ENCODE measurements at regions not wholly inside any gene's neighbourhood (a gene's known extent, or its start where the extent isn't known, plus 50 kb on each side); places are given as distances from the start of the nearest gene placed in this dataset.

GRCh38 chr18:73778032-73778359 is 369.6 kb downstream of the FBXO15 start:
- no peaks in the 10 kb centered on the region for H3K9me3 ChIP-seq
- no peak for ATAC-seq
- peaks cover 7% of the 10 kb centered on the region for H3K27me3 ChIP-seq
- no peaks in the 10 kb centered on the region for H3K36me3 ChIP-seq
- no peak overlapping the region for H3K4me3 ChIP-seq
- no peak overlapping the region for H3K27ac ChIP-seq
- H3K4me1 ChIP-seq: no peaks in the 10 kb centered on the region
- WGBS, 2 donors (ENCODE audit: low coverage in 1 of 2): 42 to 50% methylated on average over 2 of the region's 2 CpGs
- TF ChIP-seq EP300 (IDR thresholded peaks at IDR 0.05) (no peak), POLR2AphosphoS5 (IDR thresholded peaks at IDR 0.05) (no peak)

- Histone ChIP-seq H3K4me1 (no peaks in the 10 kb centered on the region), H3K9me3 (no peaks in the 10 kb centered on the region), H3K36me3 (no peaks in the 10 kb centered on the region), H3K4me3 (no peak overlapping the region), H3K27me3 (peaks cover 2% of the 10 kb centered on the region), H3K27ac (no peak overlapping the region)
- WGBS, 2 donors (ENCODE audit: low coverage in 1 of 2): 43 to 46% methylated on average over 1 of the region's 1 CpG
- no peak for TF ChIP-seq POLR2A (IDR thresholded peaks at IDR 0.05)
- TF ChIP-seq EP300 (IDR thresholded peaks at IDR 0.05): no peak
- ATAC-seq: no peak
Observed at GRCh38 chr18:73777356-73778031, 370.1 kb downstream of the FBXO15 start.

- Histone ChIP-seq H3K27ac (no peak overlapping the region), H3K4me1 (no peaks in the 10 kb centered on the region), H3K4me3 (no peak overlapping the region), H3K9me3 (no peaks in the 10 kb centered on the region), H3K36me3 (no peaks in the 10 kb centered on the region), H3K27me3 (no peaks in the 10 kb centered on the region)
- no peak for ATAC-seq
- WGBS, 2 donors (ENCODE audit: low coverage in 1 of 2): 58 to 84% methylated on average over 15 to 17 of the region's 17 CpGs
- TF ChIP-seq POLR2A (IDR thresholded peaks at IDR 0.05): no peak
- no peak for TF ChIP-seq CTCF (IDR thresholded peaks at IDR 0.05)
- TF ChIP-seq POLR2AphosphoS5 (IDR thresholded peaks at IDR 0.05): no peak
- no peak for TF ChIP-seq EP300 (IDR thresholded peaks at IDR 0.05)
Observed at GRCh38 chr18:73774811-73775509, 372.7 kb downstream of the FBXO15 start.

- ATAC-seq: no peak
- TF ChIP-seq POLR2A (IDR thresholded peaks at IDR 0.05) (no peak), CTCF (IDR thresholded peaks at IDR 0.05) (no peak), EP300 (IDR thresholded peaks at IDR 0.05) (no peak), POLR2AphosphoS5 (IDR thresholded peaks at IDR 0.05) (no peak)
- no peaks in the 10 kb centered on the region for H3K4me1 ChIP-seq
- WGBS, 2 donors (ENCODE audit: low coverage in 1 of 2): 76% methylated on average over 3 of the region's 6 CpGs; no CpG with 5 or more reads in 1 of the 2 donors
- H3K27me3 ChIP-seq: no peaks in the 10 kb centered on the region
- no peak overlapping the region for H3K4me3 ChIP-seq
- H3K27ac ChIP-seq: no peak overlapping the region
- H3K9me3 ChIP-seq: no peaks in the 10 kb centered on the region
- H3K36me3 ChIP-seq: no peaks in the 10 kb centered on the region
Observed at GRCh38 chr18:73768043-73768442, 379.6 kb downstream of the FBXO15 start.

- no peak for TF ChIP-seq POLR2AphosphoS5 (IDR thresholded peaks at IDR 0.05)
- no peak for TF ChIP-seq CTCF (IDR thresholded peaks at IDR 0.05)
- H3K4me3 ChIP-seq: no peak overlapping the region
- no peaks in the 10 kb centered on the region for H3K4me1 ChIP-seq
- H3K27ac ChIP-seq: no peak overlapping the region
- no peak for ATAC-seq
- no peaks in the 10 kb centered on the region for H3K36me3 ChIP-seq
- 37 to 50% methylated on average over 4 to 8 of the region's 8 CpGs for WGBS, 2 donors (ENCODE audit: low coverage in 1 of 2)
- H3K27me3 ChIP-seq: no peaks in the 10 kb centered on the region
- H3K9me3 ChIP-seq: no peaks in the 10 kb centered on the region
Observed at GRCh38 chr18:73766910-73767515, 380.6 kb downstream of the FBXO15 start.

- WGBS, 2 donors (ENCODE audit: low coverage in 1 of 2): 73 to 83% methylated on average over 2 of the region's 2 CpGs
- Histone ChIP-seq H3K9me3 (no peaks in the 10 kb centered on the region), H3K4me3 (no peak overlapping the region), H3K27me3 (no peaks in the 10 kb centered on the region), H3K4me1 (no peaks in the 10 kb centered on the region), H3K27ac (no peak overlapping the region), H3K36me3 (no peaks in the 10 kb centered on the region)
- TF ChIP-seq POLR2A (IDR thresholded peaks at IDR 0.05): no peak
- TF ChIP-seq POLR2AphosphoS5 (IDR thresholded peaks at IDR 0.05): no peak
- no peak for TF ChIP-seq EP300 (IDR thresholded peaks at IDR 0.05)
- no peak for TF ChIP-seq CTCF (IDR thresholded peaks at IDR 0.05)
- no peak for ATAC-seq
Observed at GRCh38 chr18:73758446-73758845, 389.2 kb downstream of the FBXO15 start.

Measured in gastroesophageal sphincter (tissue), 4 donors.